Caco-2 (cell line): ENCODE measurements at regions not wholly inside any gene's neighbourhood (a gene's known extent, or its start where the extent isn't known, plus 50 kb on each side); places are given as distances from the start of the nearest gene placed in this dataset.

Experiments
- BruUV-seq: library from RNA; stranded (reverse); fragments of 400-500 nt; replicated peaks from 2 replicates; lab custom pipeline; 2021; lab: Mats Ljungman, UMichigan
- CTCF ChIA-PET: fragments of 300-600 bp; sonication (Branson Sonifier 250); formaldehyde crosslinking; loops from one replicate; lab custom pipeline; 2022; ENCODE audit warnings: antibody characterized with exemption; lab: Charles Lee
- POLR2A ChIA-PET: fragments of 300-600 bp; sonication (Branson Sonifier 250); formaldehyde crosslinking; loops from one replicate; lab custom pipeline; 2022; ENCODE audit warnings: antibody characterized with exemption; lab: Charles Lee
- DNase-seq, 2 experiments: peaks; one replicate each; pipeline versions ENCODE4 v3.0.0 to v3.0.0-alpha.2; 2020 to 2022
- H3K27me3 ChIP-seq: replicated peaks from 2 replicates; pipeline ENCODE4 v1.6.0; 2011; ENCODE audit warnings: low read length; ENCODE audit not compliant: control insufficient read depth, insufficient read depth
- H3K36me3 ChIP-seq: 2 replicates; pipeline ENCODE4 v1.5.1; 2011; ENCODE audit warnings: low read length; ENCODE audit not compliant: control insufficient read depth, insufficient read depth
- H3K4me1 ChIP-seq: fragments of 250-450 bp; sonication (Bioruptor Pico); 2 replicates; pipeline ENCODE4 v1.5.1; 2020; ENCODE audit warnings: mild to moderate bottlenecking
- H3K4me3 ChIP-seq: 2 replicates; pipeline ENCODE4 v1.5.1; 2011; ENCODE audit warnings: low read depth, mild to moderate bottlenecking, control low read depth, low read length
- H3K9me3 ChIP-seq: fragments of 250-450 bp; sonication (Bioruptor Pico); 2 replicates; pipeline ENCODE4 v1.5.1; 2020; ENCODE audit warnings: mild to moderate bottlenecking, moderate library complexity
- H3K27ac Mint-ChIP-seq: one replicate; pipeline ENCODE4 v1.8.0; 2022; ENCODE audit warnings: mixed read lengths; ENCODE audit not compliant: unreplicated experiment
- H3K27me3 Mint-ChIP-seq: one replicate; pipeline ENCODE4 v1.8.0; 2022; ENCODE audit warnings: mixed read lengths; ENCODE audit not compliant: insufficient read depth, unreplicated experiment
- H3K36me3 Mint-ChIP-seq: one replicate; pipeline ENCODE4 v1.8.0; 2022; ENCODE audit warnings: mild to moderate bottlenecking, mixed read lengths; ENCODE audit not compliant: insufficient read depth, unreplicated experiment
- H3K4me1 Mint-ChIP-seq: one replicate; pipeline ENCODE4 v1.8.0; 2022; ENCODE audit warnings: low read depth, mixed read lengths; ENCODE audit not compliant: unreplicated experiment
- H3K4me3 Mint-ChIP-seq: one replicate; pipeline ENCODE4 v1.8.0; 2022; ENCODE audit warnings: mild to moderate bottlenecking, moderate library complexity, mixed read lengths; ENCODE audit not compliant: unreplicated experiment
- H3K9me3 Mint-ChIP-seq: one replicate; pipeline ENCODE4 v1.8.0; 2022; ENCODE audit warnings: mixed read lengths; ENCODE audit not compliant: unreplicated experiment
- intact Hi-C: fragments of 100-400 bp; cut with micrococcal nuclease; formaldehyde crosslinking; loops from one replicate; pipeline ENCODE4 v1.10.0; 2022; ENCODE audit not compliant: unreplicated experiment
- TF ChIP-seq, protein P1 (sequence below), 2 experiments: fragments of 200-600 bp in 1 of 2; IDR thresholded peaks; 1 replicate in 1 of 2; 2 replicates in 1 of 2; pipeline versions ENCODE4 v1.5.1 to v1.8.0; 2011 to 2022; ENCODE audit warnings: antibody characterized with exemption in 1 of 2, control low read depth in 1 of 2, inconsistent platforms in 1 of 2, low read depth in 1 of 2, low read length in 1 of 2, mild to moderate bottlenecking in 1 of 2, moderate library complexity in 1 of 2; ENCODE audit not compliant: insufficient read depth in 1 of 2, severe bottlenecking in 1 of 2, unreplicated experiment in 1 of 2

- no peak overlapping the region for H3K27ac Mint-ChIP-seq
- H3K4me1 Mint-ChIP-seq: no peaks in the 10 kb centered on the region
- intact Hi-C loops: no loop called here
- H3K4me3 ChIP-seq: no peak overlapping the region
- no peaks in the 10 kb centered on the region for H3K9me3 Mint-ChIP-seq
- DNase-seq: no peak
- no peak overlapping the region for H3K4me3 Mint-ChIP-seq
- H3K9me3 ChIP-seq: no peaks in the 10 kb centered on the region
- H3K36me3 ChIP-seq: no peaks in the 10 kb centered on the region
- no TSS peak for BruUV-seq
- no peaks in the 10 kb centered on the region for H3K36me3 Mint-ChIP-seq
- CTCF ChIA-PET: no interaction called here
- peaks cover 20% of the 10 kb centered on the region for H3K27me3 Mint-ChIP-seq
- TF ChIP-seq, protein P1, sequence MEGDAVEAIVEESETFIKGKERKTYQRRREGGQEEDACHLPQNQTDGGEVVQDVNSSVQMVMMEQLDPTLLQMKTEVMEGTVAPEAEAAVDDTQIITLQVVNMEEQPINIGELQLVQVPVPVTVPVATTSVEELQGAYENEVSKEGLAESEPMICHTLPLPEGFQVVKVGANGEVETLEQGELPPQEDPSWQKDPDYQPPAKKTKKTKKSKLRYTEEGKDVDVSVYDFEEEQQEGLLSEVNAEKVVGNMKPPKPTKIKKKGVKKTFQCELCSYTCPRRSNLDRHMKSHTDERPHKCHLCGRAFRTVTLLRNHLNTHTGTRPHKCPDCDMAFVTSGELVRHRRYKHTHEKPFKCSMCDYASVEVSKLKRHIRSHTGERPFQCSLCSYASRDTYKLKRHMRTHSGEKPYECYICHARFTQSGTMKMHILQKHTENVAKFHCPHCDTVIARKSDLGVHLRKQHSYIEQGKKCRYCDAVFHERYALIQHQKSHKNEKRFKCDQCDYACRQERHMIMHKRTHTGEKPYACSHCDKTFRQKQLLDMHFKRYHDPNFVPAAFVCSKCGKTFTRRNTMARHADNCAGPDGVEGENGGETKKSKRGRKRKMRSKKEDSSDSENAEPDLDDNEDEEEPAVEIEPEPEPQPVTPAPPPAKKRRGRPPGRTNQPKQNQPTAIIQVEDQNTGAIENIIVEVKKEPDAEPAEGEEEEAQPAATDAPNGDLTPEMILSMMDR (IDR thresholded peaks at IDR 0.05; ENCODE audit: insufficient read depth in 1 of 2, low read depth in 1 of 2, low read length in 1 of 2, severe bottlenecking in 1 of 2, unreplicated experiment in 1 of 2): no peak
- no peaks in the 10 kb centered on the region for H3K27me3 ChIP-seq
- POLR2A ChIA-PET: no interaction called here
- H3K4me1 ChIP-seq: no peaks in the 10 kb centered on the region
These were observed 74.6 kb upstream of the BCL11A start for GRCh38 chr2:60628026-60628425.

DNA sequence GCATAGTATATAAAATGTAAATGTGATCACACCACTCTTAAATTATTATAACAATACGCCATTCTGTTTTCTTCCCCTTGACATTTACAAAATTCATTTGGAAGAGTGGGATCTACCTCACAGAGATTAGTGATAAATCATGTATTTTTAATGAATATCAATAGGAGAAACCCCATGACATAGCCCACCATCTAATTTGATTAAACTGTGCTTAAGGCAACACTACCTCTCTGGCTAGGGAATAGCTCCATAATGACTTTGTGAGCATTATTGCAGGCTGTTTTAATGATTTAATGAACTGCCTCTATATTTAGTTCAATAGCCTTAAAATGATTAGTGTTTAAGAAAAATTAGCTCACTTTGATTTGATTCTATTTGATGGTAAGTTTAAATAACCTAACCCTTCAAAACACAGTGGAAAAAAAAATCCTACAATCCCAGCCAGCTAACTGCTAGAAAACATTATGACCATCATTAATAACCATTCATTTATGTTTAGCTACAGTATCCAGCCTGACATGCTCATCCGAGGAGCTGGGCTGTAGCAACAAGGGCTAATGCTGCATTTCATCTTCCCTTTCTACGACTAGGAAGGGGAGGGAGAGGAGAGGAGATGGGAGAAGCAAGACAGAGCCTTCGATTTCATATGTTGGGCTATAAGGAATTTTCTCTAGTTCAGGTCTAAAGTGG, 75.3 kb upstream of the BCL11A start:
- no TSS peak for BruUV-seq
- no peak for DNase-seq
- Histone ChIP-seq H3K4me1 (no peaks in the 10 kb centered on the region), H3K36me3 (no peaks in the 10 kb centered on the region), H3K9me3 (no peaks in the 10 kb centered on the region), H3K4me3 (no peak overlapping the region), H3K27me3 (no peaks in the 10 kb centered on the region)
- TF ChIP-seq, protein P1 (IDR thresholded peaks at IDR 0.05; ENCODE audit: insufficient read depth in 1 of 2, low read depth in 1 of 2, low read length in 1 of 2, severe bottlenecking in 1 of 2, unreplicated experiment in 1 of 2): no peak
- Mint-ChIP-seq H3K36me3 (no peaks in the 10 kb centered on the region), H3K27ac (no peak overlapping the region), H3K9me3 (no peaks in the 10 kb centered on the region), H3K4me3 (no peak overlapping the region), H3K27me3 (peaks cover 15% of the 10 kb centered on the region), H3K4me1 (no peaks in the 10 kb centered on the region)
- intact Hi-C loops: no loop called here
- ChIA-PET POLR2A (no interaction called here), CTCF (no interaction called here)

DNA sequence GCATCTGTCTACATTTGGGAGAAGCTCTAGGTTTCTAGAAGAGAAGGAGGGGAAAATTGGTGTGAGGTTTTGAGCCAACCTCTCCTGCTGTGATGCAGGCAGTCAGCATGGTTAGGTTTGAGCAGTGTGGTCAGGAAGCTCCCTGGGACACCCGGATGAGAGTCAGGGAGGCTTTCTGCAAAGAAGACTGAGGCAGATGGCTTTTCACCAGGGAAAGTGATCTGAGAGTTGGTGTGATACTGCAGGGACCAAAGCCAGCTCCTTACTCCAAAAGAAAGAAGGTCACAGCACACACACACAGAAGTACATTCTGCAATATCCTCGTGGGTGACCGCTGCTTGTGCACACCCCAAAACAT, 75.8 kb upstream of the BCL11A start:
- no peaks in the 10 kb centered on the region for H3K9me3 ChIP-seq
- no peaks in the 10 kb centered on the region for H3K36me3 Mint-ChIP-seq
- H3K4me3 ChIP-seq: no peak overlapping the region
- H3K27me3 ChIP-seq: no peaks in the 10 kb centered on the region
- BruUV-seq: no TSS peak
- TF ChIP-seq, protein P1 (IDR thresholded peaks at IDR 0.05; ENCODE audit: insufficient read depth in 1 of 2, low read depth in 1 of 2, low read length in 1 of 2, severe bottlenecking in 1 of 2, unreplicated experiment in 1 of 2): no peak
- H3K36me3 ChIP-seq: no peaks in the 10 kb centered on the region
- no peak overlapping the region for H3K4me3 Mint-ChIP-seq
- H3K4me1 Mint-ChIP-seq: no peaks in the 10 kb centered on the region
- ChIA-PET POLR2A (no interaction called here), CTCF (no interaction called here)
- H3K9me3 Mint-ChIP-seq: no peaks in the 10 kb centered on the region
- intact Hi-C loops: no loop called here
- H3K27me3 Mint-ChIP-seq: peaks cover 16% of the 10 kb centered on the region
- no peak for DNase-seq
- H3K4me1 ChIP-seq: no peaks in the 10 kb centered on the region
- no peak overlapping the region for H3K27ac Mint-ChIP-seq
